Activated naive CD8-positive, alpha-beta T cell treated with anti-CD3 and anti-CD28 coated beads, Interleukin-2, amount 50 U/mL, for 24 hours (primary cell): ENCODE measurements at regions not wholly inside any gene's neighbourhood (a gene's known extent, or its start where the extent isn't known, plus 50 kb on each side); places are given as distances from the start of the nearest gene placed in this dataset.
"Not testable (repeated sequence)": the region's sequence is repeated elsewhere in the genome, so short reads cannot be mapped to it uniquely, and the experiment has no call there.

ENCODE experiments used
- ATAC-seq: fragments of 150-1000 bp; cut with Tn5 transposase; one replicate; pipeline ENCODE4 v1.10.0; 2021
- DNase-seq: peaks from one replicate; pipeline ENCODE4 v3.0.0; 2021
- H3K27ac Mint-ChIP-seq: one replicate; pipeline ENCODE4 v1.8.0; 2021; ENCODE audit warnings: mild to moderate bottlenecking, mixed read lengths
- H3K27me3 Mint-ChIP-seq: one replicate; pipeline ENCODE4 v1.8.0; 2021; ENCODE audit warnings: mixed read lengths
- H3K36me3 Mint-ChIP-seq: one replicate; pipeline ENCODE4 v1.8.0; 2021; ENCODE audit warnings: low read depth, mixed read lengths
- H3K4me1 Mint-ChIP-seq: one replicate; pipeline ENCODE4 v1.8.0; 2021; ENCODE audit warnings: mixed read lengths
- H3K4me3 Mint-ChIP-seq: one replicate; pipeline ENCODE4 v1.8.0; 2021; ENCODE audit warnings: mild to moderate bottlenecking, moderate library complexity, mixed read lengths
- H3K9me3 Mint-ChIP-seq: one replicate; pipeline ENCODE4 v1.8.0; 2021; ENCODE audit warnings: mixed read lengths

GRCh38 chr14:22249770-22250169 is 339.3 kb downstream of the DAD1 start:
- Mint-ChIP-seq H3K27ac (no peak overlapping the region), H3K27me3 (no peaks in the 10 kb centered on the region), H3K9me3 (no peaks in the 10 kb centered on the region), H3K4me3 (no peak overlapping the region), H3K4me1 (no peaks in the 10 kb centered on the region), H3K36me3 (no peaks in the 10 kb centered on the region)
- no peak for ATAC-seq
- no peak for DNase-seq

GRCh38 chr14:22243971-22244581 is 344.9 kb downstream of the DAD1 start:
- Mint-ChIP-seq H3K27ac (no peak overlapping the region), H3K36me3 (no peaks in the 10 kb centered on the region), H3K4me1 (no peaks in the 10 kb centered on the region), H3K9me3 (no peaks in the 10 kb centered on the region), H3K4me3 (no peak overlapping the region), H3K27me3 (no peaks in the 10 kb centered on the region)
- DNase-seq, result no peak
- ATAC-seq, result no peak

GRCh38 chr14:22238320-22238719 is 350.7 kb downstream of the DAD1 start:
- H3K27ac Mint-ChIP-seq, H3K36me3 Mint-ChIP-seq, DNase-seq, H3K27me3 Mint-ChIP-seq, H3K4me3 Mint-ChIP-seq, H3K4me1 Mint-ChIP-seq, H3K9me3 Mint-ChIP-seq, ATAC-seq: not testable (repeated sequence)

GRCh38 chr14:22233377-22233776 is 355.6 kb downstream of the DAD1 start:
- peaks cover 26% of the 10 kb centered on the region for H3K4me1 Mint-ChIP-seq
- H3K27ac Mint-ChIP-seq, result no peak overlapping the region
- H3K27me3 Mint-ChIP-seq, result no peaks in the 10 kb centered on the region
- no peak overlapping the region for H3K4me3 Mint-ChIP-seq
- no peaks in the 10 kb centered on the region for H3K36me3 Mint-ChIP-seq
- no peak for ATAC-seq
- DNase-seq, result no peak
- no peaks in the 10 kb centered on the region for H3K9me3 Mint-ChIP-seq

GRCh38 chr14:22232933-22233332 is 356.1 kb downstream of the DAD1 start:
- no peak for DNase-seq
- no peak for ATAC-seq
- peak overlapping the region; percentile 49 for H3K27ac Mint-ChIP-seq
- H3K36me3 Mint-ChIP-seq, result no peaks in the 10 kb centered on the region
- H3K4me3 Mint-ChIP-seq, result no peak overlapping the region
- H3K9me3 Mint-ChIP-seq, result no peaks in the 10 kb centered on the region
- peaks cover 26% of the 10 kb centered on the region for H3K4me1 Mint-ChIP-seq
- H3K27me3 Mint-ChIP-seq, result no peaks in the 10 kb centered on the region

- Mint-ChIP-seq H3K36me3 (no peaks in the 10 kb centered on the region), H3K4me3 (no peak overlapping the region), H3K27ac (peak overlapping the region; percentile 49), H3K27me3 (no peaks in the 10 kb centered on the region), H3K4me1 (peaks cover 26% of the 10 kb centered on the region), H3K9me3 (no peaks in the 10 kb centered on the region)
- DNase-seq (no peak), ATAC-seq (no peak)
These were observed 356.5 kb downstream of the DAD1 start for GRCh38 chr14:22232486-22232885.

GRCh38 chr14:22231018-22231417 is 358.0 kb downstream of the DAD1 start:
- no peak for ATAC-seq
- Mint-ChIP-seq H3K4me1 (peaks cover 29% of the 10 kb centered on the region), H3K36me3 (no peaks in the 10 kb centered on the region), H3K9me3 (no peaks in the 10 kb centered on the region), H3K27ac (peak overlapping the region; percentile 18), H3K4me3 (no peak overlapping the region), H3K27me3 (no peaks in the 10 kb centered on the region)
- no peak for DNase-seq

GRCh38 chr14:22230517-22230916 is 358.5 kb downstream of the DAD1 start:
- H3K36me3 Mint-ChIP-seq, result no peaks in the 10 kb centered on the region
- ATAC-seq, result no peak
- H3K27ac Mint-ChIP-seq, result no peak overlapping the region
- no peak for DNase-seq
- H3K27me3 Mint-ChIP-seq, result no peaks in the 10 kb centered on the region
- H3K4me3 Mint-ChIP-seq, result no peak overlapping the region
- H3K4me1 Mint-ChIP-seq, result peaks cover 29% of the 10 kb centered on the region
- H3K9me3 Mint-ChIP-seq, result no peaks in the 10 kb centered on the region

GRCh38 chr14:22227084-22227483 is 361.9 kb downstream of the DAD1 start:
- Mint-ChIP-seq H3K4me3 (peak overlapping the region; percentile 67), H3K27ac (peak overlapping the region; percentile 67), H3K9me3 (no peaks in the 10 kb centered on the region), H3K4me1 (peaks cover 27% of the 10 kb centered on the region), H3K27me3 (no peaks in the 10 kb centered on the region), H3K36me3 (no peaks in the 10 kb centered on the region)
- ATAC-seq, result no peak
- no peak for DNase-seq

GRCh38 chr14:22226381-22226780 is 362.6 kb downstream of the DAD1 start:
- H3K9me3 Mint-ChIP-seq, result no peaks in the 10 kb centered on the region
- no peaks in the 10 kb centered on the region for H3K36me3 Mint-ChIP-seq
- peak overlapping the region; percentile 67 for H3K4me3 Mint-ChIP-seq
- peaks cover 26% of the 10 kb centered on the region for H3K4me1 Mint-ChIP-seq
- no peaks in the 10 kb centered on the region for H3K27me3 Mint-ChIP-seq
- H3K27ac Mint-ChIP-seq, result peak overlapping the region; percentile 67
- ATAC-seq (peak; percentile 49), DNase-seq (no peak)

- no peaks in the 10 kb centered on the region for H3K36me3 Mint-ChIP-seq
- DNase-seq (no peak), ATAC-seq (no peak)
- H3K4me3 Mint-ChIP-seq, result no peak overlapping the region
- no peaks in the 10 kb centered on the region for H3K9me3 Mint-ChIP-seq
- peaks cover 21% of the 10 kb centered on the region for H3K4me1 Mint-ChIP-seq
- no peak overlapping the region for H3K27ac Mint-ChIP-seq
- no peaks in the 10 kb centered on the region for H3K27me3 Mint-ChIP-seq
These were observed 363.4 kb downstream of the DAD1 start for GRCh38 chr14:22225516-22226140.

- no peaks in the 10 kb centered on the region for H3K36me3 Mint-ChIP-seq
- DNase-seq (no peak), ATAC-seq (no peak)
- peak overlapping the region; percentile 61 for H3K4me3 Mint-ChIP-seq
- no peaks in the 10 kb centered on the region for H3K9me3 Mint-ChIP-seq
- peak overlapping the region; percentile 42 for H3K27ac Mint-ChIP-seq
- no peaks in the 10 kb centered on the region for H3K27me3 Mint-ChIP-seq
- peaks cover 19% of the 10 kb centered on the region for H3K4me1 Mint-ChIP-seq
These were observed 367.5 kb downstream of the DAD1 start for GRCh38 chr14:22221508-22221907.

- no peaks in the 10 kb centered on the region for H3K27me3 Mint-ChIP-seq
- no peak overlapping the region for H3K4me3 Mint-ChIP-seq
- H3K9me3 Mint-ChIP-seq, result no peaks in the 10 kb centered on the region
- no peak for ATAC-seq
- H3K36me3 Mint-ChIP-seq, result no peaks in the 10 kb centered on the region
- no peak for DNase-seq
- no peak overlapping the region for H3K27ac Mint-ChIP-seq
- peaks cover 16% of the 10 kb centered on the region for H3K4me1 Mint-ChIP-seq
These were observed 368.6 kb downstream of the DAD1 start for GRCh38 chr14:22220427-22220826.

GRCh38 chr14:22218728-22219127 is 370.3 kb downstream of the DAD1 start:
- no peaks in the 10 kb centered on the region for H3K9me3 Mint-ChIP-seq
- H3K27me3 Mint-ChIP-seq, result no peaks in the 10 kb centered on the region
- H3K36me3 Mint-ChIP-seq, result no peaks in the 10 kb centered on the region
- H3K4me1 Mint-ChIP-seq, result peaks cover 16% of the 10 kb centered on the region
- ATAC-seq, result no peak
- H3K4me3 Mint-ChIP-seq, result no peak overlapping the region
- no peak overlapping the region for H3K27ac Mint-ChIP-seq
- no peak for DNase-seq

GRCh38 chr14:22213120-22213519 is 375.9 kb downstream of the DAD1 start:
- H3K4me1 Mint-ChIP-seq, result no peaks in the 10 kb centered on the region
- DNase-seq, result no peak
- no peaks in the 10 kb centered on the region for H3K9me3 Mint-ChIP-seq
- no peaks in the 10 kb centered on the region for H3K27me3 Mint-ChIP-seq
- no peak overlapping the region for H3K27ac Mint-ChIP-seq
- ATAC-seq, result no peak
- H3K36me3 Mint-ChIP-seq, result no peaks in the 10 kb centered on the region
- no peak overlapping the region for H3K4me3 Mint-ChIP-seq

- H3K27ac Mint-ChIP-seq, result no peak overlapping the region
- no peaks in the 10 kb centered on the region for H3K9me3 Mint-ChIP-seq
- ATAC-seq, result no peak
- DNase-seq, result no peak
- H3K36me3 Mint-ChIP-seq, result no peaks in the 10 kb centered on the region
- H3K4me1 Mint-ChIP-seq, result no peaks in the 10 kb centered on the region
- H3K27me3 Mint-ChIP-seq, result no peaks in the 10 kb centered on the region
- no peak overlapping the region for H3K4me3 Mint-ChIP-seq
These were observed 378.1 kb downstream of the DAD1 start for GRCh38 chr14:22210906-22211305.
